IPS-11a (cell line): ENCODE measurements at regions not wholly inside any gene's neighbourhood (a gene's known extent, or its start where the extent isn't known, plus 50 kb on each side); places are given as distances from the start of the nearest gene placed in this dataset.
"Not testable (repeated sequence)": the region's sequence is repeated elsewhere in the genome, so short reads cannot be mapped to it uniquely, and the experiment has no call there.

Source experiments
- H3K4me3 ChIP-seq: one replicate; pipeline ENCODE4 v1.5.1; 2013; ENCODE audit warnings: low read depth, low read length, control low read depth

- no peak overlapping the region for H3K4me3 ChIP-seq
These were observed 570.1 kb upstream of the SOX9 start for GRCh38 chr17:71550675-71551074.

GRCh38 chr17:71553381-71553780 lies 567.4 kb upstream of the SOX9 start:
- H3K4me3 ChIP-seq = no peak overlapping the region

DNA sequence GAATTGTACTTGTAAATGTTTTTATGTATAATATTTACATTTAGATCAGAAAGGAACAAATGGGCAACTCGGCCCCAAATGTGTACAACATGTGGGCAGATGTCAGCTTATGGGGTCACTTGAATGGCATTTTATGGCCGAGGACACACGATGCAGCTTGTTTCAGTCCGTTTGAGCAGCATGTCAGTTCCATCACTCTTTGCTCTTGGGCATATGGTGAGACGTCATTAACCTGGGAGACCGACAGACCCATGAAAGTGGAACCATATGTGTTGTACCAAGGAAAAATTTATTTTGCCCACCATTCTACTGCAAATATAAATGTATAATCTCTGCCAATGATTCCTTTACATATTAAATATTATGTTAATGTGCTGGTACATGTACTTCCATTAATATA lies 561.9 kb upstream of the SOX9 start:
- no peak overlapping the region for H3K4me3 ChIP-seq

DNA sequence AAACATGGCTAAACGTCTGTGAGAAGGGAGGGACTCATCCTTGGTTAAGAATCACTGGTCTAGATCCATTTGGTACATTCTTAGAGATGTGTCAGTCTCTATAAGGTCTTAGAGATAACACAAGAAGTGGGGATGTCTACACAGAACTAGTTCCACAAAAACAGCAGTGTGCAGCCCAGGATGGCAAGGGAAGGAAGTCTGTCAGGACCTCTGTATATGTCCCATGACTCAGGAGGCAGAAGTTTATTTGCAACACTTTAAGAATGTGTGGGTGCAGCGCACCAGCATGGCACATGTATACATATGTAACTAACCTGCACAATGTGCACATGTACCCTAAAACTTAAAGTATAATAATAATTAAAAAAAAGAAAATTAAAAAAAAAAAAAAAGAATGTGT lies 548.5 kb upstream of the SOX9 start:
- H3K4me3 ChIP-seq = no peak overlapping the region

DNA sequence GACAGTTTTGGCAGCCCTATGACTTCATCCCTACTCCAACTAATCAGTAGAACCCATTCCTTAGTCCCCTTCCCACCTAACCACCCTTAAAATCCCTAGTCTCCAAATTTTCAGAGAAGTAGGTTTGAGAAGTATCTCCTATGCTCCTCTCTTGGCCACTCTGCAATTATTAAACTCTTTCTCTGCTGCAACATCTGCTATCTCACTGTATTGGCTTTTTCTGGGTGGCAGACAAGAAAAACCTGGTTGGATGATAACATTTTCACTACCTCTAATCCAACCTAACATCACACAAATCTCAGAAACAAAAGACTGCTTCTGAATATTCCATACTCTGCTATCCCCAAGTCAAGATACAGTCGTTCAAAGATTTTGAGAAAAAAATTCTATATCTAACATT lies 542.4 kb upstream of the SOX9 start:
- H3K4me3 ChIP-seq = no peak overlapping the region

- H3K4me3 ChIP-seq = no peak overlapping the region
These were observed 540.6 kb upstream of the SOX9 start for GRCh38 chr17:71580220-71580619.

GRCh38 chr17:71585540-71585939 lies 535.3 kb upstream of the SOX9 start:
- H3K4me3 ChIP-seq = no peak overlapping the region

DNA sequence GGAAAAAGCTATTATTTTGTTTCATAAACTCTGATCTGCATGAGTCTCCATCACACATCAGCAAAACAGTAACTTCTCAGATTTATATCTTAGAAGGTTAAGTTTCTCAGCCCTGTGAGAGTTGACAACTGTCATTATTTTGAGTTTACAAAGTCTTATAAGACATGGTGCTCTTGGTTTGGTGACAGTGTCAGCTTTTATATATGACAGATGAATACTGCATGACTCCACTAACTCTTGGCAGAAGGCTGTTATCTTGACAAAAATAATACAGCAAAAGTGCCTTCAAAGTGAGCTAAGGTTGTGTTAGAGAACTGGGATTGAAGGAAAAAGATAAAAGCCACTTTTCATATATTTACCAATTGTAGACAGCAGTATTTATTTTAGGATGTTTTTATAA lies 528.4 kb upstream of the SOX9 start:
- H3K4me3 ChIP-seq = no peak overlapping the region

GRCh38 chr17:71593078-71593477 lies 527.7 kb upstream of the SOX9 start:
- no peak overlapping the region for H3K4me3 ChIP-seq

DNA sequence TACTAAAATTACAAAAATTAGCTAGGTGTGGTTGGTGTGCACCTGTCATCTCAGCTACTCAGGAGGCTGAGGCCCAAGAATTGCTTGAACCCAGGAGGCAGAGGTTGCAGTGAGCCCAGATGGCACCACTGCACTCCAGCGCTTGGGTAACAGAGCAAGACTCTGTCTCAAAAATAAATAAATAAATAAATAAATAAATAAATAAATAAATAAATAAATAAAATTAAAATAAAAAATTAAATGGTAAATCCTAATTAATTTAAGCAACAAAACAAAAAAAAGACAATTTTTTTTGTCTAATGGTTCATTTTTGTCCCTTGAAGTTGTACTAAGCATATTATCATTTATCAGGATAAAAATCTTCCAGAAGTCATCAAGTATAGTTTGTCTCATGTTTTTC lies 521.2 kb upstream of the SOX9 start:
- not testable (repeated sequence) for H3K4me3 ChIP-seq

DNA sequence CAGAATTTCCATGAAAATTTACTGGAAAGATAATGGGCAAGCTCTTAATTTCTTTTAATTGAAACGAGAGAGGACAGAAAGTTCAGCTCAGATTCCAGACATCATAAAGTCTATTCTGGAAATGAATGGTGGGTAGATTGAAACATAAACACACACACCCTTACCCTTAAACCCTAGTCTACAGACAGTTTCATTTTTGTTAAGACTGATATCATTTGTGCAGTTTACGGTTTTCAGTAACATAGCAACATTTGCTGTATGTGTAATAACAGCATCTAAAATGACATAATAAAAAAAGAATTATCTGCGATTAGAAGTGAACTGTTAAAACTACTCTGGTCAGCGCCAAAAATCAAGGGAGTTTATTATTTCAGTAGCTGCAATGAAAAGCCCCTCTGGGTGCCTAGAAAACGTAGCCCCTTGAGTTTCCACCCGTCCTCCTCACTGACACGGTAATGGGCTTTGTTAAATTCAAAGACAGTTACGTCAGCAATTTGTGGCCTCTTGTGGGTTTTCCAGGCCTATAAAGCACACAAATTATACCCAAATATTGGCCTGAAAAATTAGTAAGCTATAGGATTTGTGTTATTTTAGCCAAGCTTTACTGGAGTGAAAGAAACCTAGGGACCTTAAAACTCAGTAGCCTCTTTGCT lies 520.6 kb upstream of the SOX9 start:
- H3K4me3 ChIP-seq = no peak overlapping the region

DNA sequence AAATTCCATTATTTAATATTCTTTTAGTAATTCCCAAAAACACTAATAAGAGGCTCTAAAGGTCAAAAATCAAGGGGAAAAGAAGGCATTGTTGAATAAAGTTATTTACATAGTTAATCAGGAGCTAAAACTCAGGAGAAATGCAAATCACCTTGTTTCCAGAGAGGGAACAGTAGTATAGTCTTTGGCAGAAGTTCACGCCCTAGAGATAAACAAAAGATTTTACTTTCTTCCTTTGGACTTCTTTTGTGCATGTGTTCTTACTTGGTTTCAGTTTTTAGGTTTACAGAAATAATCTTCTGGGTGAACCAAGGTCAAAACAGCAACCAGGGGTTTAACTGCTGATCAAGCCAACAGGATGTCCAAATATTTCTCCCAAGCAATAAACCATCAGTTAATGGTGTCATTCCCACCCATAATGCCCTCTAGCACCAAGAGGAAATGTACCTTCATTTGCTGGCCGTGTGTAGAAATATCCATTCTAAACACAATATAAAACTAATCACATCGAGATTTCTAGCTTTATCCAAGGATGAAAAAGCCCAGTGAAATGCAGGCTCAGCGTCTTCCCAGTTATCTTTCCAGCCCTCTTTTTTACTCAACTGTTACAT lies 518.8 kb upstream of the SOX9 start:
- H3K4me3 ChIP-seq = no peak overlapping the region

- H3K4me3 ChIP-seq = no peak overlapping the region
These were observed 506.8 kb upstream of the SOX9 start for GRCh38 chr17:71613996-71614395.

- H3K4me3 ChIP-seq = no peak overlapping the region
These were observed 505.0 kb upstream of the SOX9 start for GRCh38 chr17:71615820-71616219.

- not testable (repeated sequence) for H3K4me3 ChIP-seq
These were observed 503.1 kb upstream of the SOX9 start for GRCh38 chr17:71617767-71618166.

DNA sequence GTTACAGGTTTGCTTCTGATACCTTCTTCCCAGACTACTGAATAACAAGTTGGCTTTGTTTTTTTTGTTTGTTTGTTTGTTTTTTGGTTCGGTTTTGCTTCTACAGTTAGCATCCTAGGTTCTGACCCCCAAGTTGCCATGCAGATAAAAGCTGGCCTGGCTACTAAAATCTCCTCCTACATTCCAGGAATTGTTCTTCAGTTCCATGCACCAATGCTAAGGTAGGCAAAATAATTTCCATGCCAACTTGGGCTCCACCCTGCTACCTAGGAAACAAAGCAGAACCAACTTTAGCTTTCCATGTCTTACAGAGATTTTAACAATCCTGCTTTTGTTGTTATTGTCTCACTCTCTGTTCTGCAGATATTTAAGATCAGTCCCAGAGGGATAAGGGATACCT lies 495.5 kb upstream of the SOX9 start:
- no peak overlapping the region for H3K4me3 ChIP-seq

DNA sequence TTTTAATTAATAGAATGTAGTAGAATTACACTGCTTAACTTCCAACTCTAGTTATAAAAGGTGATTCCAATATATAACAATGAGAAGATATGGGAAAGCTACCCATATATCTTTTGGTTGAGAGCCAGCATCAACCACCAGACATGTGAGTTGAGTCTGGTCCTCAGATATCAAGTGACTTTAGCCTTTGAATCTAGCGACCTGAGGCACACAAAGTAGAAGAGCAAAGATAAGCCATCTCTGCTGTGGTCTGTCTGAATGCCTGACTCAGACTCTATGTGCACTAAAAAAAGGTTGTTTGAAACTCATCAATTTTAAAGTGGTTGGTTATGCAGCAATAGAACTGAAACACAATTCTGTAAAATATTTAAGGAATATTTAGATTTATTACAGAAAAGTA lies 492.5 kb upstream of the SOX9 start:
- no peak overlapping the region for H3K4me3 ChIP-seq

GRCh38 chr17:71631483-71631882 lies 489.3 kb upstream of the SOX9 start:
- no peak overlapping the region for H3K4me3 ChIP-seq

DNA sequence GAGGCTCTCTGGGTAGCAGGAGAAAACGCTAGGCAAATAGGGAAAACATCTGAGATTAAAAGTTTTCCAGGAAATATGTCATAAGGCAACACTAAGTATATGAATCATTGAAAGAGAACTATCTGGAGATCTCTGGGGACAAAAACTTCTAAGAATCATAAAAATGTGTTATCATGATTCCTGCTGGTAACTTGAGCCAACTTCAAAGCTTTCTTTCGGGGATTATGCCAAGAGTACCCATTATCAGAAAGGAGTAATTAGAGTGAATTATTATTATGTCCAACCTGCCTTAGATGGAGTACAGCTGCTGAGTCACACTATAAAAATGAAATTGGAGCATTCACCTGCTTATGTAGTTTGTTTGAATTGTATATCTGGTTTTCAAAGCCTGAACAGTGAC lies 488.5 kb upstream of the SOX9 start:
- no peak overlapping the region for H3K4me3 ChIP-seq

DNA sequence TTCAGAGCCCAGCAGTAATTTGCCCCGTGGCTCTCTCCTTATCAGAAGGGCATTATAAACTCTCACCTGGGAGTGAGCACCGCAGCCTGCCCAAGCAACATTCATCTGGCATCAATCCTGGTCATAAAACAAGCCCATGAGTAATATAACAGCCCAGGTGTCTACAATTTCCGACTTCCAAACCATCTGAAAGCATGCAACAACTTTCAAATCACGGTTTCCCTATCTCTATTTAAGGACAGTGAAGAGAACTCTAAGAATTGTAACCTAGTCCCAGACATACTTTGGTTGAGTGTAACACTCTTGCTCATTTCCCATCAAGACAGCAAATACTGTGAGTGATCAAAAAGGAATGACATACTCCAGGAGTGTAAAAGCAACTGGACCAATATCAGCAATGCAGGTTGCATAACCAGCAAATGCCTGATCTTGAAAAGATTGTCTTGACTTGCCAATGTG lies 487.4 kb upstream of the SOX9 start:
- no peak overlapping the region for H3K4me3 ChIP-seq

GRCh38 chr17:71634376-71634775 lies 486.4 kb upstream of the SOX9 start:
- no peak overlapping the region for H3K4me3 ChIP-seq

DNA sequence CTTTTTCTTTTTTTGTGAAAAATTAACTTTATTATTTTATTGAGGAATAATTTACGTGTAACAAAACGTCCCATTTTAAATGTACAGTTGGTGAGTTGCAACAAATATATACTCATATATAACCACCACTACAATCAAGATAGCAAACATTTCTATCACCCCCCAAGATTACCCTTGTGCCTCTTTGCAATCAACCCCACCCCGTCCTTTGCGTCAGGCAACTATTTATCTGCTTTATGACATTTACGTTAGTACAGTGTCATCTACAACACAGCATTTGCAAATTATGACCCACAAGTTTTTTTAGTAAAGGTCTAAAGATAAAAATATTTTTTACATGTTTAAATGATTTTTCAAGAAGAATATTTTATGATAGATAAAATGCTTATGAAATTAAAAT lies 485.6 kb upstream of the SOX9 start:
- no peak overlapping the region for H3K4me3 ChIP-seq

- no peak overlapping the region for H3K4me3 ChIP-seq
These were observed 484.2 kb upstream of the SOX9 start for GRCh38 chr17:71636644-71637043.
